ENCODE measurements at regions not wholly inside any gene's neighbourhood (a gene's known extent, or its start where the extent isn't known, plus 50 kb on each side); places are given as distances from the start of the nearest gene placed in this dataset.

DNA sequence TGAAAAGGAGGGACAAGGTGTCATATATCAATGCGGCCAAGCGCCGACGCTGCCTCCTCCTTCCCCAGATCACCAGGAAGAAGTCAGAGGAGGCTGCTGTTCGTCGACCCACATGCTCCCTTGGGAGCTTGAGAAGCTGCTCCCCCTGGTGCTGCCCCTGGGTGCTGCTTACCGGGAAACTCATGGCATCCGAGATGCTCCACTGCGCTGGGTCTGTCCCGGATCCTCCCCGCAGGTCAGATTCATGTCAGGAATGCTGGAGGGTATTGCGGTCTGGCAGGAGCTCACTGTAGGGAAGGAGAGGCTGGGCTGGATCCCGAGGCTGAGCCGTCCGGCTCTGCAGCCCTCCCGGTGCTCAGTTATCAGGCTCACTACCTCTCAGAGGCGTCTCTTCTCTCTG lies 123.7 kb upstream of the FAM20C start:
- TF ChIP-seq, protein P1, sequence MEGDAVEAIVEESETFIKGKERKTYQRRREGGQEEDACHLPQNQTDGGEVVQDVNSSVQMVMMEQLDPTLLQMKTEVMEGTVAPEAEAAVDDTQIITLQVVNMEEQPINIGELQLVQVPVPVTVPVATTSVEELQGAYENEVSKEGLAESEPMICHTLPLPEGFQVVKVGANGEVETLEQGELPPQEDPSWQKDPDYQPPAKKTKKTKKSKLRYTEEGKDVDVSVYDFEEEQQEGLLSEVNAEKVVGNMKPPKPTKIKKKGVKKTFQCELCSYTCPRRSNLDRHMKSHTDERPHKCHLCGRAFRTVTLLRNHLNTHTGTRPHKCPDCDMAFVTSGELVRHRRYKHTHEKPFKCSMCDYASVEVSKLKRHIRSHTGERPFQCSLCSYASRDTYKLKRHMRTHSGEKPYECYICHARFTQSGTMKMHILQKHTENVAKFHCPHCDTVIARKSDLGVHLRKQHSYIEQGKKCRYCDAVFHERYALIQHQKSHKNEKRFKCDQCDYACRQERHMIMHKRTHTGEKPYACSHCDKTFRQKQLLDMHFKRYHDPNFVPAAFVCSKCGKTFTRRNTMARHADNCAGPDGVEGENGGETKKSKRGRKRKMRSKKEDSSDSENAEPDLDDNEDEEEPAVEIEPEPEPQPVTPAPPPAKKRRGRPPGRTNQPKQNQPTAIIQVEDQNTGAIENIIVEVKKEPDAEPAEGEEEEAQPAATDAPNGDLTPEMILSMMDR (IDR thresholded peaks at IDR 0.05): no peak
- TF ChIP-seq POLR2A (IDR thresholded peaks at IDR 0.05) (no peak), EP300 (IDR thresholded peaks at IDR 0.05) (no peak), POLR2AphosphoS5 (IDR thresholded peaks at IDR 0.05) (no peak)
